ENCODE measurements at regions not wholly inside any gene's neighbourhood (a gene's known extent, or its start where the extent isn't known, plus 50 kb on each side); places are given as distances from the start of the nearest gene placed in this dataset.

GRCh38 chr13:99630269-99630898 is 129.1 kb downstream of the TM9SF2 start:
- DNase-seq, result no peak

DNA sequence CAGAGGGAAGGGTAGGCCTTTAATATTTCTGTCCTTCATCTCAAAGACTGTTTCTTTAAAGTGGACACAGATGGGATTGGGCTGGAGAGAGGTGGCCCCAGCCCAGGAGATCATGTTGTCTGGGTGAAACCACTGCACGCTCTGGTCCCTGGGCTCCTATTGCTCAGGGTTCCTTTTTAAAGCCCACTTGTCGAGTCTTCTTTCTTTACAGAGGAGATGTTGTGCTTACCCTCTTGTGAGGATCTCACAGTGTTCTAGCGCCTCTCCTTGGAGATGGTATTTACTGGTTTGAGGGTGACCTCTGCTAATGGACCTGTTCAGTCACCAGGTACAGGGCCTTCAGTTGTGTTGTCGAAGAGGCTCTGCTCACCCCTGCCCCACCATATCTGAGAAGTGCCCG is 128.4 kb downstream of the TM9SF2 start:
- no peak for DNase-seq

- DNase-seq, result no peak
Measured at GRCh38 chr13:99628442-99628841, 127.2 kb downstream of the TM9SF2 start.

- no peak for DNase-seq
Measured at GRCh38 chr13:99626461-99627082, 125.3 kb downstream of the TM9SF2 start.

DNA sequence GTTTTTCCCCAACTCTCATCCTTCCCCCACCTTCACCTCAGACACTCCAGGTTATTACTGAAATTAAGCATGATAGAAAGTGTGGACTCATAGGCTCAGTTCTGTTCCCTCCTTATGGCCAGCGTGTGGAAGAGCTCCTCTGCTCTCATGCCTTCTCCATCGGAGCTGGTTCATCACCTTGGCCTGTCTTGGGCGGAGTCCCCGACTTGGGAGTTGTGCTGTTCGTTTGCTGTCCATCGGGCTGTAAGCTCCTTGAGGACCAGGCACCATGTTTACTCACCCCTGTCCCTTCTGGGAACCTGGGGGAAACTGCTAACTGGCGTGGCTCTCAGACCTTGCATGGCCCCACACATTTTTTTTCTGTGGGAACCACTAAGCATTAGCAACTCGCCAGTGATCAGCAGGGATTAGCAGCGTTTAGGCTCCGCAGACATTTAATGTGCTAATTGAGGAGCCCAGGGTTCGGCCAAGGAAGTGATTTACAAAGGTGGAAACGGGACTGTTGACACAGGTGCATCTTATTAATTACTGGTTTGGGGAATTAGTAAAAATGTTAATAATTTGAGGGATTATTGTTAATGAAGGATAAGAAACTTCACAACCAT is 123.8 kb downstream of the TM9SF2 start:
- no peak for DNase-seq

GRCh38 chr13:99620806-99621205 is 119.5 kb downstream of the TM9SF2 start:
- no peak for DNase-seq

DNA sequence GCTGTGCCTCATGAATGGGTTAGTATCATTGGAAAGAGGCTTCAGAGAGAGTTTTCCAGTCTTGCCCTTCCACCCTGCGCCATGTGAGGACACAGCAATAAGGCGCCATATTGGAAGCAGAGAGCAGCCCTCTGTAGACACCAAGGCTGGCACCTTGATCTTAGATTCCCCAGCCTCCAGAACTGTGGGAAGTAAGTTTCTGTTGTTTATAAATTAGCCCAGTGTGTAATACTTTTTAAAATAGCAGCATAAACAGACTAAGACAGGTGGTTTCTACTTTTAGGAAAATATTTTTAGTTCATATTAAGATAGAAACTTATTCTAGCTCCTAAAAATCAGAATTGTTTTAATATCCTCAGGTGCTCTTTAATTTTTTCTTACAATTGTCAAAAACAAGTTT is 117.9 kb downstream of the TM9SF2 start:
- DNase-seq, result no peak

DNA sequence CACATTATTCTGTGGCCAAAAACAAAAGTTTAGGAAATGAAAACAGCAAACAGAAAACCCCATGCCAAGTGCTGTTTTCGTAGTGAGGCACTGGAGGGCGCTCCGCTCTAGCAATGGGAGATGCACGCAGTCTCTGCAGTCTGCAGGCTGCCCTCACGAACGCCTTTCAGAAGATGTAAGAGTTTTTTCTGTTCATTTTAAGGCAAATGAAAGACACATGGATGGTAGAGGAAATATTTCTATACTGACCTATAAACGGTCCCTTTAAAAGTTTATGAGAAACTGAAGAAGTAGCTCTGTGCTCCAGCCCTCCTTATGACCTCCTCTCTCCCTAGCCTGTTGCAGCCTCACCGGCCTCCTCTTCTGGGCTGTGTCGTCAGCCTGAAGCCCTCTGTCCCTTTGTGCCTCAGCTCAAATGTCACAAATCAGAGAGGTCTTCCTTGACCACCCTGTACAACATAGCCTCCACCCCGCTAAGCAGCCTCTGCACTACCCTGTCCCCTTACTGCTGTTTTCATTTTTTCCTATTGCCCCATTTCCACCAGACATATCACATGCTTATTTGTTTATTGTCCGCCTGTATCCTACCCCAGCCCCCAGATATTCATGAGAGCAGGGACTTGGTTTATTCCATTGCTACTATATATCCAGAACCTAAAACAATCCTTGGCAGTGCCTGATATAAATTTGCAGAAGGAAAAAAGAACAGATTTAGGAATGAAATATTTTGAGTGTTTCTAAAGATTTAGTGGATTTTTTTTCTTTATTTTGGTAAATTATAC is 116.4 kb downstream of the TM9SF2 start:
- peak; percentile 19 for DNase-seq

DNA sequence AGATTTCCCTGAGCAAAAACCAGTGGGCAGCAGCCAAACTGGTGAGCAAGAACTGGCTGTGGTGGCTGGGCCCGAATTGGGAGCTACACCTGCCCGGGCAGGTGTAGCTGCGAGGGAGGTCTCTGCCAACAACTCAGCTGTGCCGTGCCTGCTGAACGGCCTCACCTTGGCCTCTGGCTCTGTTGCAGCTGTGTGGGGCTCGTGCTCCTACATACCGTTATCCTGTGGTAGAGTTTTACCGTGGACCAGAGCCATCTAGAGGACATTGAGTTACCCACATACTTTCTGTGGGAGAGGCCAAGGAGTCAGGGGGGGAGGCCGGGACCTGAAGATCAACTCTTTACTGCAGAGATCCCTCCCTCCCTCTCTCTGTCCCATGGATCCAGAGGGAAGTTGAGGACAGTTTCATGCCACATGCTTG is 113.2 kb downstream of the TM9SF2 start:
- peak; percentile 15 for DNase-seq
